ENCODE measurements at regions not wholly inside any gene's neighbourhood (a gene's known extent, or its start where the extent isn't known, plus 50 kb on each side); places are given as distances from the start of the nearest gene placed in this dataset.

GRCh38 chr2:103898561-103898960, 955.4 kb upstream of the POU3F3 start:
- TF ChIP-seq YY1 (IDR thresholded peaks at IDR 0.05; ENCODE audit: insufficient read depth, insufficient read length) (no peak), ZNF274 (IDR thresholded peaks at IDR 0.05; ENCODE audit: low read depth, low read length) (no peak), SUZ12 (IDR thresholded peaks at IDR 0.05; ENCODE audit: extremely low read depth, insufficient read depth, insufficient read length) (no peak)
